ENCODE measurements at regions not wholly inside any gene's neighbourhood (a gene's known extent, or its start where the extent isn't known, plus 50 kb on each side); places are given as distances from the start of the nearest gene placed in this dataset.

- no peaks in the 10 kb centered on the region for H3K79me2 ChIP-seq (ENCODE audit: control insufficient read depth, insufficient read depth, low read length)
- H3K36me3 ChIP-seq (ENCODE audit: control insufficient read depth in 2 of 2, extremely low read depth in 1 of 2, insufficient read depth in 2 of 2, low read length in 2 of 2), result no peaks in the 10 kb centered on the region
- POLR2A ChIA-PET, result no interaction called here
- H3K9me3 ChIP-seq (replicated peaks; ENCODE audit: control insufficient read depth, insufficient read depth, low read length), result peaks cover 2% of the 10 kb centered on the region
- H3K4me3 ChIP-seq (replicated peaks in 1 of 3; ENCODE audit: insufficient read depth in 1 of 3, low read depth in 1 of 3, low read length in 3 of 3), result no peak overlapping the region
- no TSS peak for BruUV-seq (replicated peaks)
- CTCF ChIA-PET, result no interaction called here
- DNase-seq (ENCODE audit: low read depth, low spot score), result no peak
- H3K9me1 ChIP-seq (replicated peaks; ENCODE audit: control insufficient read depth, extremely low read depth, insufficient read depth, low read length), result no peaks in the 10 kb centered on the region
- no peak overlapping the region for H3K4me2 ChIP-seq (ENCODE audit: insufficient read depth, low read length)
- no peak overlapping the region for H3K27ac ChIP-seq (ENCODE audit: insufficient read depth, low read depth, low read length)
- H3K4me1 ChIP-seq (ENCODE audit: control insufficient read depth, extremely low read depth, insufficient read depth, low read length), result no peaks in the 10 kb centered on the region
- intact Hi-C loops (cut with micrococcal nuclease) (no loop called here), dilution Hi-C loops (cut with MboI; ENCODE audit: extremely low pct_ligation_motif_present, low sequenced_read_pairs) (no loop called here)
- no peaks in the 10 kb centered on the region for H4K20me1 ChIP-seq (replicated peaks; ENCODE audit: control insufficient read depth, extremely low read depth, insufficient read depth, low read length)
- no peaks in the 10 kb centered on the region for H3K27me3 ChIP-seq (ENCODE audit: control insufficient read depth in 2 of 2, insufficient read depth in 2 of 2, low read length in 2 of 2)
- FAIRE-seq, result no peak
- H2AFZ ChIP-seq (ENCODE audit: low read depth, low read length), result no peak overlapping the region
- no peak overlapping the region for H3K9ac ChIP-seq (replicated peaks; ENCODE audit: extremely low read depth, insufficient read depth, low read length)
- TF ChIP-seq CTCF (IDR thresholded peaks at IDR 0.05; ENCODE audit: extremely low read depth in 1 of 2, insufficient read depth in 1 of 2, low read depth in 1 of 2, low read length in 2 of 2) (no peak), POLR2AphosphoS5 (IDR thresholded peaks at IDR 0.05; ENCODE audit: insufficient read depth, low read depth, low read length) (no peak)
These were observed 806.2 kb upstream of the EEF2KMT start for GRCh38 chr16:5903832-5904231.

- H3K9me1 ChIP-seq (replicated peaks; ENCODE audit: control insufficient read depth, extremely low read depth, insufficient read depth, low read length), result no peaks in the 10 kb centered on the region
- intact Hi-C loops (cut with micrococcal nuclease) (no loop called here), dilution Hi-C loops (cut with MboI; ENCODE audit: extremely low pct_ligation_motif_present, low sequenced_read_pairs) (no loop called here)
- POLR2A ChIA-PET, result no interaction called here
- no peak for TF ChIP-seq POLR2A (IDR thresholded peaks at IDR 0.05; ENCODE audit: low read depth, low read length)
- no peak for TF ChIP-seq POLR2AphosphoS5 (IDR thresholded peaks at IDR 0.05; ENCODE audit: insufficient read depth, low read depth, low read length)
- TF ChIP-seq MYC (IDR thresholded peaks at IDR 0.05; ENCODE audit: low read depth, low read length), result no peak
- no peak for TF ChIP-seq GATA2 (IDR thresholded peaks at IDR 0.05; ENCODE audit: insufficient read depth, insufficient read length, low read depth, low read length)
- TF ChIP-seq FOS (IDR thresholded peaks at IDR 0.05; ENCODE audit: borderline replicate concordance, insufficient read depth, low read length), result no peak
- no peak for TF ChIP-seq EZH2 (IDR thresholded peaks at IDR 0.05; ENCODE audit: borderline replicate concordance, low read depth, low read length, severe bottlenecking)
- no peak for TF ChIP-seq CTCF (IDR thresholded peaks at IDR 0.05; ENCODE audit: extremely low read depth in 1 of 2, insufficient read depth in 1 of 2, low read depth in 1 of 2, low read length in 2 of 2)
- no peak for TF ChIP-seq MAX (IDR thresholded peaks at IDR 0.05; ENCODE audit: insufficient read depth, insufficient read length)
- no peak for TF ChIP-seq JUN (IDR thresholded peaks at IDR 0.05; ENCODE audit: borderline replicate concordance, insufficient read depth, insufficient read length, low read depth)
- no peak for FAIRE-seq
- H3K9ac ChIP-seq (replicated peaks; ENCODE audit: extremely low read depth, insufficient read depth, low read length), result no peak overlapping the region
- H3K9me3 ChIP-seq (replicated peaks; ENCODE audit: control insufficient read depth, insufficient read depth, low read length), result peaks cover 2% of the 10 kb centered on the region
- DNase-seq (ENCODE audit: low read depth, low spot score), result no peak
- H3K4me3 ChIP-seq (replicated peaks in 1 of 3; ENCODE audit: insufficient read depth in 1 of 3, low read depth in 1 of 3, low read length in 3 of 3), result no peak overlapping the region
- no peak overlapping the region for H3K4me2 ChIP-seq (ENCODE audit: insufficient read depth, low read length)
- H3K79me2 ChIP-seq (ENCODE audit: control insufficient read depth, insufficient read depth, low read length), result no peaks in the 10 kb centered on the region
- no peak overlapping the region for H3K27ac ChIP-seq (ENCODE audit: insufficient read depth, low read depth, low read length)
- H2AFZ ChIP-seq (ENCODE audit: low read depth, low read length), result no peak overlapping the region
- CTCF ChIA-PET, result no interaction called here
- no peaks in the 10 kb centered on the region for H3K4me1 ChIP-seq (ENCODE audit: control insufficient read depth, extremely low read depth, insufficient read depth, low read length)
- no peaks in the 10 kb centered on the region for H3K36me3 ChIP-seq (ENCODE audit: control insufficient read depth in 2 of 2, extremely low read depth in 1 of 2, insufficient read depth in 2 of 2, low read length in 2 of 2)
- BruUV-seq (replicated peaks), result no TSS peak
- H3K27me3 ChIP-seq (ENCODE audit: control insufficient read depth in 2 of 2, insufficient read depth in 2 of 2, low read length in 2 of 2), result no peaks in the 10 kb centered on the region
- no peaks in the 10 kb centered on the region for H4K20me1 ChIP-seq (replicated peaks; ENCODE audit: control insufficient read depth, extremely low read depth, insufficient read depth, low read length)
These were observed 805.6 kb upstream of the EEF2KMT start for GRCh38 chr16:5903153-5903552.
